Fibroblast of skin of abdomen (primary cell): ENCODE measurements at regions not wholly inside any gene's neighbourhood (a gene's known extent, or its start where the extent isn't known, plus 50 kb on each side); places are given as distances from the start of the nearest gene placed in this dataset.
"Not testable (repeated sequence)": the region's sequence is repeated elsewhere in the genome, so short reads cannot be mapped to it uniquely, and the experiment has no call there.

Experiments
- DNase-seq: peaks from one replicate; pipeline ENCODE4 v3.0.0-alpha.2; 2013

DNA sequence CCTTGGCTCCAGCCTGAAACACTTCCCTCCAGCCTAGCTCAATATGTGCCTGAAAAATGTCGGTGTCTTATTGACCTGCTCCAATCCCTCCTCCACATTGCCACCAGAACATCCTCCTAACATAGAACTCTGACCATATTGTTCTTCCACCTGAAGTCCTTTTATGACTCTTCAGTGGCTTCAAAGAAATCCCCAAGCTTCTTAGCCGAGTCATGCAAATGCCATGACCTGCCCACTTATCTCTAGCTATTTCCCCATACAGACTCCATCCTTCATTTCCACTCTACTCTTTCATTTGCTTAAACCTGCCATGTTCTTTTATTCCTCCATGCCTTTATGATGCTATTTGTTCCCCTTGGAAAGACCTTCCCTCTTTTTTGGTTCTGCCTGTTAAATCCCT, 568.6 kb downstream of the ETNK1 start:
- no peak for DNase-seq

DNA sequence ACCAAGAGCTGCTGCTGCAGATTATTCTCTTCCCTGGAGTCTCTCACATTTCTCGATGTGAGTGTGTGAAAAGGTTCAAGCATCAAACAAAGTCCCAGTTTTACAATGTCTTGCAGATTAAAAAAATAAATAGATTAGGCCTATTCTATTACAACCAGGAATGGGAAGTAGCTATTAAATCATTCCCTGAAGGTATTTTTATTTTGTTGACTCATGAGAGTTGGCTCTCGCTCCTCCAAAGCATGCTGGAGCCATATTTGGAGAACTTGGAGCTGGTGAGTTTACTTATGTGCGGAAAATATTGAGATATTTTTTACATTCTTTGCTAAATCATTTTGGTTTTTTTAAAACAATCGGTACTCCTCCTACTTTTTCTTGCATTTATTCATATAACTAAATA, 572.3 kb downstream of the ETNK1 start:
- DNase-seq = no peak

DNA sequence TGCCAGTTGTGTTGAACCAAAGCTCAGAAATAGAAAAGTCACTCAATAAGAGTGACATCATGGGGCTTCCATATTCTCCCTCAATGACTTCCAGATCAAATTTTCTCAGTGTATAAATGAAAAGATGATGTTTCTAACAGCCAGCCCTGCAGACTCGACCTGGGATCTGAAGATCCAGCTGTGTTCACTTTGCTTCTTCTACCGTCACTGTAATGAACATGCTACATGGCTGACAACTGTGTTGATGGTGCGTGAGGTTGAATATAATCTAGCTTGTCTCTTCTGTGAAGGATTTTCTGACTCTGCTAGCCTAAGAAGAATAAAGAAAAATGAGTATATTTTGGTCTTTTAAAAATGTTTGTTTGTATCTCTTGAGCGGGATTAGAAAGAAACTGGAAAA, 577.8 kb downstream of the ETNK1 start:
- no peak for DNase-seq

DNA sequence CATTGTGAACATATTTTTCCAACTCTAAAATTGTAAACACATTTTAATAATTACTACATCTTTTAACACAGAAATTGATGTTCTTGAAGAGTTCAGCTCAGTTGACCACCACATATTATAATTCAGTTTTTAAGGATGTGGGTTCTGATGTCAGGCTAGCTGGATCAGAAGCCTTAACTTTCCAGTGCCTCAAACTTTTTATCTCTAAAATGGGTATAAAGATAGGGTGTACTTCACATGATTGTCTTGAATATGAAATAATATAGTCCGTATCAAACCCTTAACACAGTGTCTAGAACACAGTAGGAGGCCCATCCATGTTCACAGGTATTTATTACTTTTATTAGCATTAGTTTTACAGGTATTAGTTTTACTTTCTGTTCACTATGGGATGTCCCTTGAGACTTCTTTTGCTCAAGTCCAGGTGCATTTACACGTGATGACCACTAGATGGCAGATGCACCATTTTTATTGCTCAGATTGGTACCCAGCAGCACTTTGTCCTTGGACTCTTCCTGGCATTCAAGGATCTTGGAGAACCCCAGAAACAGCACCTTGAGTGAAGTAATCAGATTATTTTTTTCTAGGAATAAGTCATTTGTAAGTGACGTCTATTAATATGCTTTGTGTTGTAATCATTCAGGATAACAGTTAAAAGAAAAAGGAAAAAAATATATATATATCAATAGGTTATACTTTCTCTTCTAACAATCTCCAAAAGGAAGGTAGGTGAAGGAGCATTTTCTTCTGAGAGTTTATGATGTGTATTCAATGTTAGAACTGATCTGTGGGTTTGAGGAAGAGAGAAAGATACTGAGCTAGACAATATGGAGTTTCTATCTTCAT, 580.2 kb downstream of the ETNK1 start:
- peak; percentile 22 for DNase-seq

DNA sequence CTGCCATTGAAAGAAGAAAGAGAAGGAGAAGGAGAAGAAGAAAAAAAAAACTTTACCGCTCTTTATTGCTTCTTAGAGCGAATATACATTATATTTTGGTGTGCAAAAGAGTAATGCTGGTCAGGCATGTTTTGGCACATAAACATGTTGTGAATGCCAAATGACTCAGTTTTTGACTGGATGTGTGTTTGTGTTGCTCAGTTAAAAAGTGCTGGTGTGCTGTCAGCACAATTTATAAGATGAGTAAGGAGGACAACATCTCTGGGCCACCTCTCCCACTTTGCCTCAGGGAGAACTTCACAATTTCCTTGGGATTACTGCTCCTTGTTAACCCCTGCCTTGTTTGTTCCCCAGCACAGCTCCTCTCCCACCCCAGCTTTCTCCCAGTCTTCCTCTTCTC, 584.8 kb downstream of the ETNK1 start:
- DNase-seq = no peak

DNA sequence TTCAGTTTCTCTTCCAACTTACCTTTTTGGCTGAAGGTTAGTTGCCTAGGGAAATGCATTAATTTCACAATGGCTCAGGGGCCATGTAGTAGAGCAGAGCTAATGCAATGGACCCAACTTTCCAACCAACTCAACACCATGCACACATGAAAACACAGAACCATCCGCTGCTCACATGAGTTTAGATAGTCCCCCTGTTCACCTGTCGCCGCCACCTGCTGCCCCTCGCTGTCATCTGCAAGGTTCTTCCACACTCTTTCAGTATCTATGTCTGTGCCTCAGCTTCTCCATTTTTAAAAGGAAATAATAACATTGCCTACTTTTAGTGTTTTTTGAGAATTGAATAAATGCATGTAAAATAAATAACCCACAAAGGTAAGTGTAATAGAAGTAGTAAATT, 585.6 kb downstream of the ETNK1 start:
- no peak for DNase-seq

DNA sequence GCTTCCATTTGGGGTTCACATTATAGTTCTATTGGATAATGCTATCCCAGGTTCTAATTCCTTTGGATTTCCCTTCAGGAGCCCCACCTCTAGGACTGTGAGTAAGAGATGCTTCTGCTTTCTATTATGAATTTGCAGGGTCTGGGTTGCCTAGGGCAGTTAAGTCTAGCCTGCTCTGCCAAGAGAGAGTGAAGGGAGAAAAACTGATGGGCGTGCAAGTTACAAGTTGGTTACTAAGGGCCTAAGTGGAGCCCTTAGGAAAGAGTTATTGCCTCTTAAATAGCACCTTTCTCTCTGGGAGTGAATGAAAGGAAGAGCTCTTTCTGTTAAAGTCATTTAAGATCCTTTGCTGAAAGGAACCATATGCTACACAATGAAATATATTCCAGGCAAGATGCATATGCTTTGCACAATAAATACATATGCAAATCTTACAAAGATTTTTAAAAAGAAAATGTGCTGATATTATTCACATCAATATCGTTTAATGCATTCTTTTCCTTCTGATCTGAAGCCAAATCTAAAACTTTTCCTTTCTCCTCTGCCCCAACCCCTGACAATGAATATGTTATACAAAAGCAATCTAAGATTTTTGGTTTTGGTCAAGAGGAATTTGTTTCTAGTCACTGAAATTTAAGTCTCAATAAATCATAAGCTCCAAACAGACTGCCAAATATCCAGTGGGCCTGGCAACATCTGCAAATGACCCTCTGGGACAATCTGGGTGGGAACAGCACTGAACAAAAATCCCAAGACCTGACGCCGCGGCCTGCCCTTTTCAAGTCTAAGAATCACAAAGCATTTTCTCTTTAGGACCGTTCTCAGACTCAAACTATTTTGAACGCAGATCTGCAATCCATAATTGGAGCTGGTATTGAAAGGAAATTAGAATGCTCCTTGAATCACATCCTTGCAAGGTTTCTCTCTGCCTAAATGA, 586.7 kb downstream of the ETNK1 start:
- DNase-seq = no peak

DNA sequence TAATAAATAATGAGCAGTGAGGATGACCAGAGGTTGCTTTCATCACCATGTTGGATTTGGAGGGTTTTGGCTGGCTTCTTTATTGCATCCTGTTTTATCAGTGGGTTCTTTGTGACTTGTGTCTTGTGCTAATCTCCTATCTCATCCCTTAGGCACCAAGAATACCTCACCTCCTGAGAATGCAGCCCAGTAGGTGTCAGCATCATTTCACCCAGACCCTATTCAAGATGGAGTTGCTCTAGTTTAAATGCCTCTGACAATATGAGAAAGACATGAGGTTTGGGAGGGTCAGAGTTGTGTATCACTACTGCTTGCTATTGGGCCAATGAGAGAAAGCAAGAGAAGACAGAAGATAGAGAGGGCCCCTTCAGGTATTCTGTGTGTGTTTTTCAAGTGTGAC, 592.2 kb downstream of the ETNK1 start:
- DNase-seq = no peak

DNA sequence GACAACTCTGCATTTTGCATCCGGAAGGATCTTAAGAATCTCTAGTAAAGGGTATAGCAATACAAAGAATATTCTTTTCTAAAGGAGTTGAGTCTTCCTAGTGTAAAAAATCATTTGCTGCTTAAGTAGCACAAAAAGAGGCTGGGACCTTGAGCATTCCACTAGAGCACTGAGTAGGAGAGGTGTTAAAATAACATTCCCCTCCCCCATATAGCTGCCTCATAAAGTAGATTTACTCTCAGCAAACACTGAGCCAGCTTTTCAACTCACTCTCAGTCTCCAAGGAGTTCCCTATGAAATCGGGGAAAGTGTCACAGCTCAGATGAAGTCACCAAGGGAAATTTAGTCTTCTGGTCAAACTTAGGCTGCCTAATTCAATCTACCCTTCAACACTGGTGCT, 592.7 kb downstream of the ETNK1 start:
- DNase-seq = no peak

DNA sequence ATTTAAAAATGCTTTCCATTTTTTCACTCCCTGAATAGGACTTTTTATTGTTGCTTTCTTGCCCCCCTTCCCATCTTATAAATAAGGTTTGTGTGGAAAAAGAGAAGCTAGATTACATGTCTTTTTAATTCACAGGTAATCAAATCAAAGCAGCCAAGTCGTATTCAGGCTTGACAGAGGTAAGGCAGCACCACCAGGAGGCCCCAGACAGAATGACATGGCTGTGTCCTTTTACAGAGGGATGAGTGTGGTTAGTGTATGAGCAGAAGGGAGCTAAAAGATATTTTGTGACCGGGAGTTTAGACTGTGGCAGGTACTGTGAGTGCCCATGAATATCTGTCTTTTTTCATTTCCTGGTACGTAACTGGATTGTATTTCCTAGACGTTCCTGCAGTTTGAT, 596.1 kb downstream of the ETNK1 start:
- no peak for DNase-seq

DNA sequence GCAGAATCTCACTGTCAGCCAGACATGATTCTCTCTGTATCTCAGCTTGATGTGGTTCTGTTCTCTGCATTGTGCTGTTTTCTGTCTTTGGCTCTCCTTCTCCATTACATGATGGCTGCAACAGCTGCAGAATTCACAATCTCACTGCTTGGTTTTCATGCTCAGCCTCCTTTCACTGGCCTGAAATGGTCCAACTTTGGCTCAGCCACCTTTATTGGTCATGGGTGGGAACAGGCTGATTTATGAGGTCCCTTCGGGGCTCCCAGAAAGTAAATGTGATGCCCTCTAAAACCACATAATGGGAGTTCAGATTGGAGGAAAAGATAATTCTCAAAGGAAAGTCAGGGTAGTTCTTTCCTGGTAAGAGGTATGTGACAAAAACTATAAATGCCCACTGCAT, 597.0 kb downstream of the ETNK1 start:
- DNase-seq = no peak

DNA sequence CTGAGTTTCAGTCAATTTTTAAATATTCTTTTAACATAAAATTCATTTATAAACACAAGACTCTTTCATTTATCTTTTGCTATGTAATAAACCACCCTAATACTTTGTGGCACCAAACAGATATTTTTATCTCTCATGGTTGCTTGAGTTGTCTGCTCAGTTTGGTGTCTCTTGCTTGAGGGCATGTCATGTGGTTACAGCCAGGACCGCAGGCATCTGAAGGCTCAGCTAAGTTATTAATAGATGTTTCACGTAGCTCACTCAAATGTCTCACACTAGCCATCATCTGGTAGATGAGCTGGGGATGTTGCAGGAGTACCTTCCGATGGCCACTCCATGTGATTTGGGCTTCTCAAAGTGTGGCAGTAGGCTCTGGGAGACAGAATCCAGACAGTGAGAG, 597.8 kb downstream of the ETNK1 start:
- DNase-seq = no peak

DNA sequence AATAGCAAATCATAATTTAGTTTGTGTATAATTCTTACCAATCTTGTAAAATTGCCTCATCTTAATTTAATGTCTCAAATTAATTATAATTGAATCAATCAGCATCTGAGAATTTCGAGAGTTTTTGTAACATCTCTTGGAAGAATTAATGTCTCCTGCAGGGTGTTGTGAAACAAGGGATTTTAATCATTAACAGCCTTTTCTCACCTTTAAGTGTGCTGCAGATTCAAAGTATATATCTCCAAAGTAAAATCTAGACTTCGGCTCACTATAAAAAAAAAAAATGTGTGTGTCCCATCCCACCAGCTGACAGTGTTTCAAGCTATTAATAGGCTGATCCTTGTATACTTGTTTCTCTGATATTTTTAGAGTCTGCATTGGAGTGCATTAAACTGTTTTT, 603.1 kb downstream of the ETNK1 start:
- DNase-seq = no peak

DNA sequence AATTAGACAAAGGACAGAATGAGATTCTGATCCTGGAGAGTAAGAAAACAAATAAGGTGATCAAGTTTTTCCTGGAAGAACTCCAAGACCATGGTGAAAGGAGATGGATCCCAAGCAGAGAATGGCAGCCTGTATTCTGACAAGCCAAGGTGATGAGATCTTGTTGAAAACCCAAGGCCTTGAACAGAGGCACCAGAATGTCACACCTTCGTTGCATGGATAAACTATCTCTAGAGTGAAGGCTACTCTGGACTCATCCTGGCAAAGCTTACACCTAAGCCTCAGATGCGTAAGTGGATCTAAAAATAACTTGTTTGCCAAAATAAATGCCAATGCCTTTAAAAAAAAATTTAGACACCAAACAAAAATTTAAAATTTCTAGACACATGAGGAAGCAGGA, 605.9 kb downstream of the ETNK1 start:
- DNase-seq = no peak

DNA sequence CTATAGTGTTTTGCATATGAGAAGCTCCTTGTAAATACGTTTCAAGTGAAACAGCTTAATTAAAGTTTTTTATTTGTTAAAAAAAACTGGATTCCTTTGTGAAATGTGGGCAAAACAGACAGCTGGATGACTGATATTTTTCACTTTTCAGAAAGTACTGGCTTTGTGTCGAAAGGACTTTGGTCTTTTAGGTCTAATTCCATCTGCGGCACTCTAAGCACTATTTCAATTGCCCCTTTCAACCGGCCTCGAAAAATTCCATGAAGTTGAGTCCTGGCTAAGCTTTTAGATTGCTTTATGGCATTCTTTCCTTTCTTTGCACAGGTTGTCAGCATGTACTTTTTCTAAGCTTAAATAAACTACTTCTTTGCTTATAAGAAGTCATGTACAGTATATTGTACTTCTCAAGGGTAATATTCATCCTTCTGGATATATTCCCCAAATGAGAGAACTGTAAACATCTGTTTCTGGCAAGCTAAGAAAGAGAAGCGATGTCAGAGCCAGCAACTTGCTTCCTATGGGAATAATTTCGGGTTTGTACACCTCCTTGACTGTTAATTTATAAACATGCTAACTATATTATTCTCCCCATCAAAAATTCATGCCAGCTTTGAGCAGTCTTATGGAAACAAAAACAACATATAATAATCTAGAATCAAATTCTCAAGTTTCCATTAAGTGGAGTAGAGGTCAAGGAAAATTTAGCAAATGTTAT, 611.3 kb downstream of the ETNK1 start:
- DNase-seq = no peak

DNA sequence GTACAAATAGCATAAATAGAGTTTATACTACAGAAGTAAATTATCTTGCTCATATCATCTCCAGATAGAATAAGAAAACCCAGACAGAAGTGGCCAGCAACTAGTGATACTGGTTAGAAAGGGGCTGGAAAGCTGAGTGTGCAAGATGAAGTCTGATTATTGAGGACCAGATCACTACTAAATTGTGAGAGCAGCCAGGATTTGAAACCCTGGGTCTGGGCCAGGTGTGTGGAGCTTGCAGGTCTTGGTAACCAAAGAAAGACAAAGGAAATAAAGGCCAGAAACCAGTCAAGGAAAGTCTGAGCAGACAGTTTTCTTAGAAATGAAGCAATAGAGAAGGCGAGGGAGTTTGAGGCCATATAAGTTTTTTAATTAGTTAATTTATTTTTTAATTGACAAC, 611.8 kb downstream of the ETNK1 start:
- DNase-seq = no peak

DNA sequence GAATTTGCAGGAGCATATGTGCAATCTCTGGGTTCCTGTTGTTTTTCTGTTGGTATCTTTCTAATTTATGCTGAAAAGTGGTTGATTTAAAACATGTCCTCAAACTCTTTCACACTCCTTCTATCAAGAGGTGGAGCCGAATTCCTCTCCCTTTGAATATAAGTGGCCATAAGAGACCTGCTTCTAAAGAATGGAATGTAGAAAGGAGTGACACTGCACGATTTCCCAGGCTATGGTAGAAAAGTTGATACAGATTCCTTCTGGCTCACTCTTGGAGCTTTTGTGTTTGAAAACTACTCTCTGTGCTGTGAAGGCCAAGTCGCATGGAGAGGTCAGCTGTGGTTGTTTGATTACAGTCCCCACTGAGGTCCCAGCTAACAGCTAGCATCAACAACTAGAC, 613.2 kb downstream of the ETNK1 start:
- DNase-seq = no peak

DNA sequence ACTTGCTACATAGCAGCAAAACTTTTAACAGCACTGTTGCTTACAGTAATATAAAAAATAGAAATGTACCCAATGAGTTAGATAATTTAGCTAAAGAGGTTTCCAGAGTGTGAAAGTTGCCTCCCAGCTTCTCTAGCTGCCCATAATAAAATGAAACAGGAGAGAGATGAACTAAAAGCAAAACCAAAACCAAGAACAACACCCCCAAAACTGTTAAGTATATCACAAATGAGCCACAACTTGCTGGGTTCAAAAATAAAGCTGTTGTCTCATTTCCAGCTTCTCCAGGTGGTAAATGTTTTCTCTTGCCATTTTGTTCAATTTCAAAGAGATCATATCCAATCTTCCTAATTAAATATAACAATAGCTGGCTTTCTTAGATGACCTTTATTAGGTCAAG, 614.0 kb downstream of the ETNK1 start:
- DNase-seq = no peak

DNA sequence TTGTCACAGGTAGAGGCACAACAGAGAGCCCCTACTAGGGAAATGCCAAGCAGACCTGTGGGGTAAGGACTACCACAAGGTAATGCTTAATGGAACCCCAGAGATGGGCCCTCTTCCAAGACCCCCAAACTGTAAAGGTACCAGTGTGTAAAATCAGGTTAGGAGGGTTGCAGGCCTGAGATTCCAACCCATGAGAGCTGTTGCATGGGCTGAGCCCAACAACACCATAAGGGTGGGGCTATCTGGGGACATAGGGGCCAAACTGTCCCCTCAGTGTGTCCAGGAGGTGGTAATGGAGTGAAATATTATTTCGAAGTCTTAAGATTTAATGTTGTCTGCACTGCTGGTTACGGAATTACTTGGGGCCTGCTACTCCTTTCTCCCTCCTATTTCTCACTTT, 620.2 kb downstream of the ETNK1 start:
- no peak for DNase-seq

DNA sequence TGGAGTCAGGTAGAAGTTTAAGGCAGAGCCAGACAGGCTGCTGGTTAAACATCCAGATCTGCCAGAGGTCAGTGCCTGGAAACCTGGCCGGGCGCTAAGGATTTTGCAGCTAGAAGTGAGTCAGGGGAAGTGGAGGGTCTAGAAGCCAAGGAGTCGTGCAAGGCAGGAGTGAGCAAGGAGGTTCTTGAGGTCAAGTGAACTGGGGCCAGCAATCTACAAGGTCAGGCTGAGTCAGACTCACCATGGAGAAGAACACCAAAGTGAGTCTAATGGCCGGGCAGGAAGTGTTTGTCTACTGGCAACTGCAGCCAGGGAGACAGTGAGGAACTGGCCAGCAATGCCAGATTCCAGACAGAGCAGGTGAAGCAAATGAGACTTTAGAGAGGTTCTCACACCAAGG, 628.2 kb downstream of the ETNK1 start:
- no peak for DNase-seq

DNA sequence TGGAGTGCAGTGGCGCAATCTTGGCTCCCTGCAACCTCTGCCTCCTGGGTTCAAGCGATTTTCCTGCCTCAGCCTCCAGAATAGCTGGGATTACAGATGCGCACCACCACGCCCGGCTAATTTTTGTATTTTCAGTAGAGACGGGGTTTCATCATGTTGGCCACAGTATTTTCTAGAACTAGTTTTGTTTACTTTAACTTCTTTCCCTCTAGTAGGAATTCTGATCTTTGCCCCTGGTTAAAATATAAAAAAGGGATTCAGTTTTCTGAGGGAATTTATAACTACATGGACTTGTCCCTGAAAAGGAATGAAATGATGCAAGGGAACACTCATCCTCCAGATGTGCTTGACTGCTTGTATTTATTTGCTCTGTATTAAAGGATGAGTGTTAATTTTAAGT, 628.9 kb downstream of the ETNK1 start:
- DNase-seq = not testable (repeated sequence)

DNA sequence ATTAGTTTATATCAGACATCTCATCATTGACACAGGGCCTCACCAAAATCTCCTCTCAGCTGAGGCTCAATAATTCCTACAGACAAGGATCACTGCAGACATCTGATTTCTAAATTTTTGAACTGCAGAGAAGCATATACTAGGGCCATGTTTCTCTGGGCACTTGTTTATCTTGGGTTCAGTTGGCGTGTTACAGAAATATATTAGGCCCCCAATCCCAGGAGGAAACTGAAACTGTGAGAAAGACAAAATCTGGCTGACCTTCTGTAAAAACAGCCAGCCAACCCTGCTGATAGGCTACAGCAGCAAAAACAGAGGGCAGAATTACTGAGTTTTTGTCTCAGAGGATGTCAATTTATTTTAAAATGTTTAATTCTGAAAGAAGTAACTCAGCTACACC, 634.6 kb downstream of the ETNK1 start:
- DNase-seq = no peak

DNA sequence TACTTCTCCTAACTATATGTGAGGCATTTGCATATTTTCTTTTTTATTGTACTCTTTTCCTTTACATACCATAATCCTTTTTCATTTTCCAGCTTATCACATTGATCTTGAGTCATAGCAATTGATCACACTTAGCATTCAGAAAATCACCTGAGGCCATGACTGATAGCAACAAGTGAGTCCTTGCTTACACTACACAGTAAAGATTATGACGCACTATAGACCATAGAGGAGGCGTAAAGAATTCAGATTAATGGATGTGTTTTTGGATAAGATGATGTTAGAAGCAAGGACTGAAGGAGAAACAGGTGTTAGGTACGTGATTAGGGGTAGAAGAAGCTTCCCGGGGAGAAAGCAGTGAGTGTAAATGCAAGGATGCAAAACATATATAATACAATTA, 637.7 kb downstream of the ETNK1 start:
- no peak for DNase-seq
